A673 (cell line): ENCODE measurements at regions not wholly inside any gene's neighbourhood (a gene's known extent, or its start where the extent isn't known, plus 50 kb on each side); places are given as distances from the start of the nearest gene placed in this dataset.

ENCODE experiments used
- BruUV-seq: library from RNA; stranded (reverse); fragments of 400-500 nt; replicated peaks from 2 replicates; lab custom pipeline; 2021; lab: Mats Ljungman, UMichigan
- CTCF ChIA-PET: fragments of 300-600 bp; sonication (Branson Sonifier 250); formaldehyde crosslinking; loops from one replicate; lab custom pipeline; 2022; ENCODE audit warnings: antibody characterized with exemption; lab: Charles Lee
- POLR2A ChIA-PET: fragments of 300-600 bp; sonication (Branson Sonifier 250); formaldehyde crosslinking; loops from one replicate; lab custom pipeline; 2022; ENCODE audit warnings: antibody characterized with exemption; ENCODE audit not compliant: low non-redundant PET; lab: Charles Lee
- DNase-seq: peaks from one replicate; pipeline ENCODE4 v3.0.0-alpha.2; 2015; ENCODE audit warnings: low spot score
- H3K27ac ChIP-seq: fragments of 200-600 bp; sonication (generic); 2 replicates; pipeline ENCODE4 v1.5.1; 2016; ENCODE audit warnings: mixed run types, low read depth, mild to moderate bottlenecking, mixed read lengths, antibody characterized with exemption, low read length; ENCODE audit not compliant: poor library complexity, severe bottlenecking
- H3K27me3 ChIP-seq: fragments of 200-600 bp; sonication (generic); replicated peaks from 2 replicates; pipeline ENCODE4 v1.6.1; 2017; ENCODE audit warnings: mixed run types, low read depth, mild to moderate bottlenecking, mixed read lengths, antibody characterized with exemption, low read length; ENCODE audit not compliant: insufficient read depth, poor library complexity
- H3K36me3 ChIP-seq: fragments of 200-600 bp; sonication (generic); 2 replicates; pipeline ENCODE4 v1.6.1; 2016; ENCODE audit warnings: mixed run types, mild to moderate bottlenecking, mixed read lengths, antibody characterized with exemption, low read length; ENCODE audit not compliant: insufficient read depth, poor library complexity, severe bottlenecking
- H3K4me1 ChIP-seq: fragments of 200-600 bp; sonication (generic); 2 replicates; pipeline ENCODE4 v1.6.1; 2017; ENCODE audit warnings: mixed run types, mild to moderate bottlenecking, mixed read lengths, antibody characterized with exemption, low read length; ENCODE audit not compliant: insufficient read depth, poor library complexity, severe bottlenecking
- H3K4me3 ChIP-seq: fragments of 200-600 bp; sonication (generic); 2 replicates; pipeline ENCODE4 v1.5.1; 2016; ENCODE audit warnings: low read depth, mixed run types, mild to moderate bottlenecking, mixed read lengths, low read length; ENCODE audit not compliant: poor library complexity, severe bottlenecking
- H3K9me3 ChIP-seq: fragments of 200-600 bp; sonication (generic); 2 replicates; pipeline ENCODE4 v1.6.1; 2016; ENCODE audit warnings: mixed run types, low read depth, mild to moderate bottlenecking, mixed read lengths, antibody characterized with exemption, low read length; ENCODE audit not compliant: poor library complexity, severe bottlenecking
- EZH2 ChIP-seq: fragments of 200-600 bp; sonication (generic); IDR thresholded peaks from 2 replicates; pipeline ENCODE4 v1.6.1; 2017; ENCODE audit warnings: borderline replicate concordance, low read depth, mild to moderate bottlenecking, mixed read lengths, antibody characterized with exemption, low read length; ENCODE audit not compliant: poor library complexity, severe bottlenecking
- intact Hi-C: fragments of 100-400 bp; cut with micrococcal nuclease; formaldehyde crosslinking; loops from one replicate; pipeline ENCODE4 v1.10.0; 2022; ENCODE audit not compliant: unreplicated experiment
- TF ChIP-seq, protein P1 (sequence below): fragments of 300-800, 200-600 bp; sonication (generic); conservative IDR thresholded peaks from 2 replicates; pipeline ENCODE4 v1.5.1; 2017; ENCODE audit warnings: low read depth, mild to moderate bottlenecking, antibody characterized with exemption, low read length, moderate library complexity, mixed read lengths

- POLR2A ChIA-PET, result interaction anchor here (0.6 kb wide), 1 partner anchor 193 kb away, joined by 3 read pairs; no protein-coding TSS in a partner anchor
- intact Hi-C loops, result no loop called here
- H3K27me3 ChIP-seq, result no peaks in the 10 kb centered on the region
- BruUV-seq, result no TSS peak
- H3K4me1 ChIP-seq, result no peaks in the 10 kb centered on the region
- H3K9me3 ChIP-seq, result no peaks in the 10 kb centered on the region
- H3K36me3 ChIP-seq, result no peaks in the 10 kb centered on the region
- CTCF ChIA-PET, result no interaction called here
- no peak for TF ChIP-seq EZH2
- TF ChIP-seq, protein P1, sequence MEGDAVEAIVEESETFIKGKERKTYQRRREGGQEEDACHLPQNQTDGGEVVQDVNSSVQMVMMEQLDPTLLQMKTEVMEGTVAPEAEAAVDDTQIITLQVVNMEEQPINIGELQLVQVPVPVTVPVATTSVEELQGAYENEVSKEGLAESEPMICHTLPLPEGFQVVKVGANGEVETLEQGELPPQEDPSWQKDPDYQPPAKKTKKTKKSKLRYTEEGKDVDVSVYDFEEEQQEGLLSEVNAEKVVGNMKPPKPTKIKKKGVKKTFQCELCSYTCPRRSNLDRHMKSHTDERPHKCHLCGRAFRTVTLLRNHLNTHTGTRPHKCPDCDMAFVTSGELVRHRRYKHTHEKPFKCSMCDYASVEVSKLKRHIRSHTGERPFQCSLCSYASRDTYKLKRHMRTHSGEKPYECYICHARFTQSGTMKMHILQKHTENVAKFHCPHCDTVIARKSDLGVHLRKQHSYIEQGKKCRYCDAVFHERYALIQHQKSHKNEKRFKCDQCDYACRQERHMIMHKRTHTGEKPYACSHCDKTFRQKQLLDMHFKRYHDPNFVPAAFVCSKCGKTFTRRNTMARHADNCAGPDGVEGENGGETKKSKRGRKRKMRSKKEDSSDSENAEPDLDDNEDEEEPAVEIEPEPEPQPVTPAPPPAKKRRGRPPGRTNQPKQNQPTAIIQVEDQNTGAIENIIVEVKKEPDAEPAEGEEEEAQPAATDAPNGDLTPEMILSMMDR, result no peak
- no peak overlapping the region for H3K27ac ChIP-seq
- no peak for DNase-seq
- no peak overlapping the region for H3K4me3 ChIP-seq
Measured at GRCh38 chr2:23107327-23107941, 277.5 kb upstream of the KLHL29 start.

GRCh38 chr2:23111263-23111662 is 273.7 kb upstream of the KLHL29 start:
- Histone ChIP-seq H3K36me3 (no peaks in the 10 kb centered on the region), H3K9me3 (no peaks in the 10 kb centered on the region), H3K4me3 (no peak overlapping the region), H3K4me1 (no peaks in the 10 kb centered on the region), H3K27ac (no peak overlapping the region), H3K27me3 (peaks cover 15% of the 10 kb centered on the region)
- ChIA-PET CTCF (no interaction called here), POLR2A (interaction anchor here (0.7 kb wide), 1 partner anchor 828 kb away, joined by 3 read pairs; no protein-coding TSS in a partner anchor)
- DNase-seq, result no peak
- no TSS peak for BruUV-seq
- no peak for TF ChIP-seq EZH2
- TF ChIP-seq, protein P1, result no peak
- intact Hi-C loops, result no loop called here

GRCh38 chr2:23112517-23112916 is 272.5 kb upstream of the KLHL29 start:
- Histone ChIP-seq H3K27me3 (peaks cover 15% of the 10 kb centered on the region), H3K4me1 (no peaks in the 10 kb centered on the region), H3K27ac (no peak overlapping the region), H3K9me3 (no peaks in the 10 kb centered on the region), H3K36me3 (no peaks in the 10 kb centered on the region), H3K4me3 (no peak overlapping the region)
- TF ChIP-seq EZH2, result no peak
- TF ChIP-seq, protein P1, result no peak
- no TSS peak for BruUV-seq
- intact Hi-C loops, result no loop called here
- no peak for DNase-seq
- ChIA-PET POLR2A (interaction anchor here (0.6 kb wide), 1 partner anchor 791 kb away, joined by 3 read pairs; no protein-coding TSS in a partner anchor), CTCF (no interaction called here)
